ENCODE measurements at regions not wholly inside any gene's neighbourhood (a gene's known extent, or its start where the extent isn't known, plus 50 kb on each side); places are given as distances from the start of the nearest gene placed in this dataset.
A peak's percentile ranks its signal among the peaks of the same experiment; 100 is the strongest.

GRCh38 chr20:40776466-40777457, 87.7 kb upstream of the MAFB start:
- DNase-seq (no peak), ATAC-seq (ENCODE audit: poor library complexity) (no peak)
- H3K4me1 Mint-ChIP-seq (ENCODE audit: low read depth) = peaks cover 3% of the 10 kb centered on the region
- Histone ChIP-seq H3K9me3 (ENCODE audit: control insufficient read depth in 1 of 2, insufficient read depth in 1 of 2, low read length in 2 of 2) (no peaks in the 10 kb centered on the region), H3K27ac (ENCODE audit: low read depth in 1 of 2, low read length in 2 of 2) (no peak overlapping the region), H3K4me1 (ENCODE audit: insufficient read depth, low read length) (peaks cover 3% of the 10 kb centered on the region), H3K4me3 (ENCODE audit: low read length) (no peak overlapping the region), H3K27me3 (ENCODE audit: control insufficient read depth in 1 of 2, insufficient read depth in 2 of 2, low read length in 2 of 2) (no peaks in the 10 kb centered on the region), H3K36me3 (ENCODE audit: insufficient read depth, low read length) (no peaks in the 10 kb centered on the region)
- ChIA-PET POLR2A (no interaction called here), CTCF (interaction anchor here (0.6 kb wide), 1 partner anchor 9 kb away, joined by 3 read pairs; no protein-coding TSS in a partner anchor)
- H3K4me3 Mint-ChIP-seq = no peak overlapping the region
- no peak for TF ChIP-seq CTCF (IDR thresholded peaks at IDR 0.05)
- H3K36me3 Mint-ChIP-seq (ENCODE audit: low read depth) = no peaks in the 10 kb centered on the region
- H3K27ac Mint-ChIP-seq = no peak overlapping the region
- no peaks in the 10 kb centered on the region for H3K27me3 Mint-ChIP-seq
- no peaks in the 10 kb centered on the region for H3K9me3 Mint-ChIP-seq
- intact Hi-C loops (cut with DNase I, micrococcal nuclease) = no loop called here

- intact Hi-C loops (cut with DNase I, micrococcal nuclease) = no loop called here
- Mint-ChIP-seq H3K27ac (no peak overlapping the region), H3K4me1 (ENCODE audit: low read depth) (peaks cover 3% of the 10 kb centered on the region), H3K4me3 (no peak overlapping the region), H3K9me3 (no peaks in the 10 kb centered on the region), H3K36me3 (ENCODE audit: low read depth) (no peaks in the 10 kb centered on the region), H3K27me3 (no peaks in the 10 kb centered on the region)
- Histone ChIP-seq H3K27me3 (ENCODE audit: control insufficient read depth in 1 of 2, insufficient read depth in 2 of 2, low read length in 2 of 2) (no peaks in the 10 kb centered on the region), H3K27ac (ENCODE audit: low read depth in 1 of 2, low read length in 2 of 2) (no peak overlapping the region), H3K36me3 (ENCODE audit: insufficient read depth, low read length) (no peaks in the 10 kb centered on the region), H3K4me3 (ENCODE audit: low read length) (no peak overlapping the region), H3K4me1 (ENCODE audit: insufficient read depth, low read length) (peaks cover 7% of the 10 kb centered on the region), H3K9me3 (ENCODE audit: control insufficient read depth in 1 of 2, insufficient read depth in 1 of 2, low read length in 2 of 2) (no peaks in the 10 kb centered on the region)
- ChIA-PET POLR2A (no interaction called here), CTCF (interaction anchor here (0.6 kb wide), 1 partner anchor 9 kb away, joined by 3 read pairs; no protein-coding TSS in a partner anchor)
- DNase-seq = no peak
- TF ChIP-seq CTCF (IDR thresholded peaks at IDR 0.05) = no peak
- ATAC-seq (ENCODE audit: poor library complexity) = no peak
These were observed 88.6 kb upstream of the MAFB start for GRCh38 chr20:40777653-40778052.

- ATAC-seq (ENCODE audit: poor library complexity) (no peak), DNase-seq (peak in 1 of 14 experiments; percentile 9)
- Histone ChIP-seq H3K27me3 (ENCODE audit: control insufficient read depth in 1 of 2, insufficient read depth in 2 of 2, low read length in 2 of 2) (no peaks in the 10 kb centered on the region), H3K9me3 (ENCODE audit: control insufficient read depth in 1 of 2, insufficient read depth in 1 of 2, low read length in 2 of 2) (no peaks in the 10 kb centered on the region), H3K27ac (ENCODE audit: low read depth in 1 of 2, low read length in 2 of 2) (no peak overlapping the region), H3K36me3 (ENCODE audit: insufficient read depth, low read length) (no peaks in the 10 kb centered on the region), H3K4me1 (ENCODE audit: insufficient read depth, low read length) (peaks cover 7% of the 10 kb centered on the region), H3K4me3 (ENCODE audit: low read length) (no peak overlapping the region)
- ChIA-PET POLR2A (no interaction called here), CTCF (no interaction called here)
- Mint-ChIP-seq H3K4me3 (no peak overlapping the region), H3K27me3 (peaks cover 3% of the 10 kb centered on the region), H3K27ac (no peak overlapping the region), H3K9me3 (no peaks in the 10 kb centered on the region), H3K36me3 (ENCODE audit: low read depth) (no peaks in the 10 kb centered on the region), H3K4me1 (ENCODE audit: low read depth) (peaks cover 3% of the 10 kb centered on the region)
- intact Hi-C loops (cut with DNase I, micrococcal nuclease) = no loop called here
- TF ChIP-seq CTCF (IDR thresholded peaks at IDR 0.05) = no peak
These were observed 90.0 kb upstream of the MAFB start for GRCh38 chr20:40778894-40779496.

All from CD4-positive, alpha-beta T cell (primary cell).